GM12878 (cell line): ENCODE measurements at regions not wholly inside any gene's neighbourhood (a gene's known extent, or its start where the extent isn't known, plus 50 kb on each side); places are given as distances from the start of the nearest gene placed in this dataset.

Experiments used
- CBFB ChIP-seq: IDR thresholded peaks from 2 replicates; pipeline ENCODE4 v1.6.1; 2016; ENCODE audit warnings: antibody characterized with exemption, low read depth
- CTCF ChIP-seq, 3 experiments: IDR thresholded peaks in 2 of 3; conservative IDR thresholded peaks in 1 of 3; 2 replicates each; pipeline ENCODE4 v1.5.1; 2011; ENCODE audit warnings: low read depth in 3 of 3, low read length in 3 of 3, mild to moderate bottlenecking in 3 of 3, control low read depth in 2 of 3, moderate library complexity in 2 of 3, inconsistent platforms in 1 of 3, mixed read lengths in 1 of 3; ENCODE audit not compliant: control insufficient read depth in 2 of 3, insufficient read depth in 1 of 3; ENCODE audit errors: extremely low read depth in 1 of 3
- EP300 ChIP-seq, 2 experiments: fragments of 150-350 bp in 1 of 2; IDR thresholded peaks; 2 replicates each; pipeline ENCODE4 v1.6.1; 2011 to 2012; ENCODE audit warnings: low read depth in 2 of 2, low read length in 2 of 2, borderline replicate concordance in 1 of 2, improper control_type of control experiment in 1 of 2, inconsistent platforms in 1 of 2; ENCODE audit not compliant: control insufficient read depth in 1 of 2
- ESRRA ChIP-seq: IDR thresholded peaks from 2 replicates; pipeline ENCODE4 v1.6.1; 2012; ENCODE audit warnings: mild to moderate bottlenecking, low read length, improper control_type of control experiment
- MAX ChIP-seq: IDR thresholded peaks from 2 replicates; pipeline ENCODE4 v1.6.1; 2012; ENCODE audit warnings: low read depth, low read length, improper control_type of control experiment
- MXI1 ChIP-seq: fragments of 150-350 bp; IDR thresholded peaks from 2 replicates; pipeline ENCODE4 v1.6.1; 2011; ENCODE audit warnings: low read depth, mild to moderate bottlenecking, inconsistent platforms, low read length, improper control_type of control experiment
- POLR2A ChIP-seq: IDR thresholded peaks from 2 replicates; pipeline ENCODE4 v1.6.1; 2011; ENCODE audit warnings: low read depth, mild to moderate bottlenecking, low read length
- POLR2AphosphoS5 ChIP-seq: IDR thresholded peaks from 2 replicates; pipeline ENCODE4 v1.6.1; 2011; ENCODE audit warnings: mild to moderate bottlenecking, low read length, inconsistent platforms
- RFX5 ChIP-seq: IDR thresholded peaks from 2 replicates; pipeline ENCODE4 v1.6.1; 2011; ENCODE audit warnings: low read depth, low read length, improper control_type of control experiment
- SP1 ChIP-seq: IDR thresholded peaks from one replicate; pipeline ENCODE4 v1.6.1; 2011; ENCODE audit warnings: low read depth, low read length

- no peak for TF ChIP-seq POLR2A
- no peak for TF ChIP-seq ESRRA
- no peak for TF ChIP-seq SP1
- no peak for TF ChIP-seq MAX
- TF ChIP-seq RFX5: no peak
- no peak for TF ChIP-seq MXI1
- TF ChIP-seq EP300 (IDR thresholded peaks at IDR 0.05; ENCODE audit: borderline replicate concordance in 1 of 2, control insufficient read depth in 1 of 2, low read depth in 2 of 2, low read length in 2 of 2): no peak
- TF ChIP-seq CTCF (IDR thresholded peaks at IDR 0.05 in 2 of 3, conservative IDR thresholded peaks at IDR 0.05 in 1 of 3; ENCODE audit: control insufficient read depth in 2 of 3, extremely low read depth in 1 of 3, insufficient read depth in 1 of 3, low read depth in 3 of 3, low read length in 3 of 3): no peak
- no peak for TF ChIP-seq POLR2AphosphoS5
- no peak for TF ChIP-seq CBFB
These were observed 227.5 kb downstream of the ADAMTS15 start for GRCh38 chr11:130675917-130676316.
